ENCODE measurements at regions not wholly inside any gene's neighbourhood (a gene's known extent, or its start where the extent isn't known, plus 50 kb on each side); places are given as distances from the start of the nearest gene placed in this dataset.

GRCh38 chr10:36700123-36700522 lies 425.3 kb upstream of the ANKRD30A start:
- CTCF ChIA-PET = no interaction called here
- POLR2A ChIA-PET = no interaction called here
- dilution Hi-C loops (cut with MboI; ENCODE audit: extremely low pct_ligation_motif_present, low sequenced_read_pairs) = no loop called here
- Histone ChIP-seq H3K9me1 (replicated peaks; ENCODE audit: control insufficient read depth, extremely low read depth, insufficient read depth, low read length) (no peaks in the 10 kb centered on the region), H3K27me3 (ENCODE audit: control insufficient read depth in 2 of 2, insufficient read depth in 2 of 2, low read length in 2 of 2) (no peaks in the 10 kb centered on the region), H4K20me1 (replicated peaks; ENCODE audit: control insufficient read depth, extremely low read depth, insufficient read depth, low read length) (no peaks in the 10 kb centered on the region), H3K4me2 (ENCODE audit: insufficient read depth, low read length) (no peak overlapping the region), H3K4me3 (replicated peaks in 1 of 3; ENCODE audit: insufficient read depth in 1 of 3, low read depth in 1 of 3, low read length in 3 of 3) (no peak overlapping the region), H3K36me3 (ENCODE audit: control insufficient read depth in 2 of 2, extremely low read depth in 1 of 2, insufficient read depth in 2 of 2, low read length in 2 of 2) (no peaks in the 10 kb centered on the region), H3K4me1 (ENCODE audit: control insufficient read depth, extremely low read depth, insufficient read depth, low read length) (no peaks in the 10 kb centered on the region), H3K27ac (ENCODE audit: insufficient read depth, low read depth, low read length) (no peak overlapping the region), H3K9ac (replicated peaks; ENCODE audit: extremely low read depth, insufficient read depth, low read length) (no peak overlapping the region), H2AFZ (ENCODE audit: low read depth, low read length) (no peak overlapping the region), H3K9me3 (replicated peaks; ENCODE audit: control insufficient read depth, insufficient read depth, low read length) (no peaks in the 10 kb centered on the region), H3K79me2 (ENCODE audit: control insufficient read depth, insufficient read depth, low read length) (no peaks in the 10 kb centered on the region)
- no peak for DNase-seq (ENCODE audit: low read depth, low spot score)
- no peak for FAIRE-seq
- BruUV-seq (replicated peaks) = no TSS peak
- TF ChIP-seq FOS (IDR thresholded peaks at IDR 0.05; ENCODE audit: borderline replicate concordance, insufficient read depth, low read length) (no peak), POLR2AphosphoS5 (IDR thresholded peaks at IDR 0.05; ENCODE audit: insufficient read depth, low read depth, low read length) (no peak), MYC (IDR thresholded peaks at IDR 0.05; ENCODE audit: low read depth, low read length) (no peak), GATA2 (IDR thresholded peaks at IDR 0.05; ENCODE audit: insufficient read depth, insufficient read length, low read depth, low read length) (no peak), MAX (IDR thresholded peaks at IDR 0.05; ENCODE audit: insufficient read depth, insufficient read length) (no peak)
- TF ChIP-seq, protein P1, sequence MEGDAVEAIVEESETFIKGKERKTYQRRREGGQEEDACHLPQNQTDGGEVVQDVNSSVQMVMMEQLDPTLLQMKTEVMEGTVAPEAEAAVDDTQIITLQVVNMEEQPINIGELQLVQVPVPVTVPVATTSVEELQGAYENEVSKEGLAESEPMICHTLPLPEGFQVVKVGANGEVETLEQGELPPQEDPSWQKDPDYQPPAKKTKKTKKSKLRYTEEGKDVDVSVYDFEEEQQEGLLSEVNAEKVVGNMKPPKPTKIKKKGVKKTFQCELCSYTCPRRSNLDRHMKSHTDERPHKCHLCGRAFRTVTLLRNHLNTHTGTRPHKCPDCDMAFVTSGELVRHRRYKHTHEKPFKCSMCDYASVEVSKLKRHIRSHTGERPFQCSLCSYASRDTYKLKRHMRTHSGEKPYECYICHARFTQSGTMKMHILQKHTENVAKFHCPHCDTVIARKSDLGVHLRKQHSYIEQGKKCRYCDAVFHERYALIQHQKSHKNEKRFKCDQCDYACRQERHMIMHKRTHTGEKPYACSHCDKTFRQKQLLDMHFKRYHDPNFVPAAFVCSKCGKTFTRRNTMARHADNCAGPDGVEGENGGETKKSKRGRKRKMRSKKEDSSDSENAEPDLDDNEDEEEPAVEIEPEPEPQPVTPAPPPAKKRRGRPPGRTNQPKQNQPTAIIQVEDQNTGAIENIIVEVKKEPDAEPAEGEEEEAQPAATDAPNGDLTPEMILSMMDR (IDR thresholded peaks at IDR 0.05; ENCODE audit: extremely low read depth in 1 of 2, insufficient read depth in 1 of 2, low read depth in 1 of 2, low read length in 2 of 2) = no peak
- intact Hi-C loops (cut with micrococcal nuclease) = no loop called here

- Histone ChIP-seq H3K79me2 (ENCODE audit: control insufficient read depth, insufficient read depth, low read length) (no peaks in the 10 kb centered on the region), H3K9me3 (replicated peaks; ENCODE audit: control insufficient read depth, insufficient read depth, low read length) (no peaks in the 10 kb centered on the region), H3K27ac (ENCODE audit: insufficient read depth, low read depth, low read length) (no peak overlapping the region), H2AFZ (ENCODE audit: low read depth, low read length) (no peak overlapping the region), H3K9me1 (replicated peaks; ENCODE audit: control insufficient read depth, extremely low read depth, insufficient read depth, low read length) (no peaks in the 10 kb centered on the region), H3K9ac (replicated peaks; ENCODE audit: extremely low read depth, insufficient read depth, low read length) (no peak overlapping the region), H3K27me3 (ENCODE audit: control insufficient read depth in 2 of 2, insufficient read depth in 2 of 2, low read length in 2 of 2) (peaks cover 0 to 2% of the 10 kb centered on the region in 2 experiments), H3K4me1 (ENCODE audit: control insufficient read depth, extremely low read depth, insufficient read depth, low read length) (no peaks in the 10 kb centered on the region), H3K36me3 (ENCODE audit: control insufficient read depth in 2 of 2, extremely low read depth in 1 of 2, insufficient read depth in 2 of 2, low read length in 2 of 2) (no peaks in the 10 kb centered on the region), H3K4me3 (replicated peaks in 1 of 3; ENCODE audit: insufficient read depth in 1 of 3, low read depth in 1 of 3, low read length in 3 of 3) (no peak overlapping the region), H3K4me2 (ENCODE audit: insufficient read depth, low read length) (no peak overlapping the region), H4K20me1 (replicated peaks; ENCODE audit: control insufficient read depth, extremely low read depth, insufficient read depth, low read length) (no peaks in the 10 kb centered on the region)
- no peak for DNase-seq (ENCODE audit: low read depth, low spot score)
- intact Hi-C loops (cut with micrococcal nuclease) = no loop called here
- no TSS peak for BruUV-seq (replicated peaks)
- FAIRE-seq = no peak
- ChIA-PET CTCF (interaction anchor here (1.0 kb wide), 1 partner anchor 33 kb away, joined by 3 read pairs; no protein-coding TSS in a partner anchor), POLR2A (no interaction called here)
- dilution Hi-C loops (cut with MboI; ENCODE audit: extremely low pct_ligation_motif_present, low sequenced_read_pairs) = no loop called here
- TF ChIP-seq FOS (IDR thresholded peaks at IDR 0.05; ENCODE audit: borderline replicate concordance, insufficient read depth, low read length) = no peak
- TF ChIP-seq, protein P1 (IDR thresholded peaks at IDR 0.05; ENCODE audit: extremely low read depth in 1 of 2, insufficient read depth in 1 of 2, low read depth in 1 of 2, low read length in 2 of 2) = no peak
- TF ChIP-seq MAX (IDR thresholded peaks at IDR 0.05; ENCODE audit: insufficient read depth, insufficient read length) = no peak
- TF ChIP-seq POLR2A (IDR thresholded peaks at IDR 0.05; ENCODE audit: low read depth, low read length) = no peak
- no peak for TF ChIP-seq JUN (IDR thresholded peaks at IDR 0.05; ENCODE audit: borderline replicate concordance, insufficient read depth, insufficient read length, low read depth)
- TF ChIP-seq POLR2AphosphoS5 (IDR thresholded peaks at IDR 0.05; ENCODE audit: insufficient read depth, low read depth, low read length) = no peak
- TF ChIP-seq MYC (IDR thresholded peaks at IDR 0.05; ENCODE audit: low read depth, low read length) = no peak
- no peak for TF ChIP-seq EZH2 (IDR thresholded peaks at IDR 0.05; ENCODE audit: borderline replicate concordance, low read depth, low read length, severe bottlenecking)
- no peak for TF ChIP-seq GATA2 (IDR thresholded peaks at IDR 0.05; ENCODE audit: insufficient read depth, insufficient read length, low read depth, low read length)
Observed at GRCh38 chr10:36692759-36693158, 432.6 kb upstream of the ANKRD30A start.

Data from endothelial cell of umbilical vein (primary cell).